Lower leg skin (tissue), 3 donors: ENCODE measurements at regions not wholly inside any gene's neighbourhood (a gene's known extent, or its start where the extent isn't known, plus 50 kb on each side); places are given as distances from the start of the nearest gene placed in this dataset.

Experiments
- POLR2A ChIP-seq, 2 donors: fragments of 450-650 bp; IDR thresholded peaks; one replicate each; pipeline ENCODE4 v1.6.1; 2016 to 2017; ENCODE audit warnings: antibody characterized with exemption in 2 of 2, mild to moderate bottlenecking in 1 of 2, moderate library complexity in 1 of 2
- TF ChIP-seq, protein P1 (sequence below), 3 donors: fragments of 450-650 bp; IDR thresholded peaks; one replicate each; pipeline ENCODE4 v1.5.1; 2016; ENCODE audit warnings: antibody characterized with exemption in 3 of 3, mild to moderate bottlenecking in 3 of 3, moderate library complexity in 2 of 3

GRCh38 chr11:81397316-81397715, 1336.3 kb downstream of the FAM181B start:
- TF ChIP-seq, protein P1, sequence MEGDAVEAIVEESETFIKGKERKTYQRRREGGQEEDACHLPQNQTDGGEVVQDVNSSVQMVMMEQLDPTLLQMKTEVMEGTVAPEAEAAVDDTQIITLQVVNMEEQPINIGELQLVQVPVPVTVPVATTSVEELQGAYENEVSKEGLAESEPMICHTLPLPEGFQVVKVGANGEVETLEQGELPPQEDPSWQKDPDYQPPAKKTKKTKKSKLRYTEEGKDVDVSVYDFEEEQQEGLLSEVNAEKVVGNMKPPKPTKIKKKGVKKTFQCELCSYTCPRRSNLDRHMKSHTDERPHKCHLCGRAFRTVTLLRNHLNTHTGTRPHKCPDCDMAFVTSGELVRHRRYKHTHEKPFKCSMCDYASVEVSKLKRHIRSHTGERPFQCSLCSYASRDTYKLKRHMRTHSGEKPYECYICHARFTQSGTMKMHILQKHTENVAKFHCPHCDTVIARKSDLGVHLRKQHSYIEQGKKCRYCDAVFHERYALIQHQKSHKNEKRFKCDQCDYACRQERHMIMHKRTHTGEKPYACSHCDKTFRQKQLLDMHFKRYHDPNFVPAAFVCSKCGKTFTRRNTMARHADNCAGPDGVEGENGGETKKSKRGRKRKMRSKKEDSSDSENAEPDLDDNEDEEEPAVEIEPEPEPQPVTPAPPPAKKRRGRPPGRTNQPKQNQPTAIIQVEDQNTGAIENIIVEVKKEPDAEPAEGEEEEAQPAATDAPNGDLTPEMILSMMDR (IDR thresholded peaks at IDR 0.05): no peak
- no peak for TF ChIP-seq POLR2A (IDR thresholded peaks at IDR 0.05)
